ENCODE measurements at regions not wholly inside any gene's neighbourhood (a gene's known extent, or its start where the extent isn't known, plus 50 kb on each side); places are given as distances from the start of the nearest gene placed in this dataset.

GRCh38 chr11:71311176-71311925, 59.0 kb upstream of the SHANK2 start:
- no peak overlapping the region for H3K4me3 ChIP-seq (replicated peaks; ENCODE audit: insufficient read depth, low read length)
- DNase-seq (ENCODE audit: low read depth in 1 of 2, low spot score in 1 of 2): no peak
- H3K27me3 ChIP-seq (ENCODE audit: insufficient read depth, poor library complexity, severe bottlenecking): no peaks in the 10 kb centered on the region

DNA sequence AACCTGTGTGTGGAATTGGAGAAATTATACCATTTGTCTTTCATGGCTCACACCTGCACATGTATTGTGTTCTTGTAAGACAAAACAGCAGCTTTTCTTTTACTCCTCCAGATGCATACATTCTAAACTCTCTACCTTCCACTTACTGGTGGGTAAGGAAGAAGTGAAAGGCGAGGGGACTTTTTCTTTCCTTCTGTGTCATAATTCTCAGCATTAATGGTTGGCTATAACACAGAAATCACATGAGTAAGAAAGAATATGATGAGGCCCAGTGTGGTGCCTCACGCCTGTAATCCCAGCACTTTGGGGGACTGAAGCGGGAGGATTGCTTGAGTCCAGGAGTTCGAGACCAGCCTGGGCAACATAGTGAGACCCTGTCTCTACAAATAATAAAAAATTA, 57.8 kb upstream of the SHANK2 start:
- Histone ChIP-seq H3K27ac (replicated peaks) (no peak overlapping the region), H3K4me3 (replicated peaks; ENCODE audit: insufficient read depth, low read length) (no peak overlapping the region), H3K27me3 (ENCODE audit: insufficient read depth, poor library complexity, severe bottlenecking) (no peaks in the 10 kb centered on the region)
- no peak for DNase-seq (ENCODE audit: low read depth in 1 of 2, low spot score in 1 of 2)
- no peak for TF ChIP-seq POLR2AphosphoS5 (IDR thresholded peaks at IDR 0.05; ENCODE audit: low read depth)
- TF ChIP-seq REST (IDR thresholded peaks at IDR 0.05; ENCODE audit: insufficient replicate concordance, low read depth): no peak
- TF ChIP-seq SPI1 (IDR thresholded peaks at IDR 0.05; ENCODE audit: borderline replicate concordance, low read depth): no peak
- no peak for TF ChIP-seq GABPA (IDR thresholded peaks at IDR 0.05; ENCODE audit: low read depth)
- TF ChIP-seq, protein P1, sequence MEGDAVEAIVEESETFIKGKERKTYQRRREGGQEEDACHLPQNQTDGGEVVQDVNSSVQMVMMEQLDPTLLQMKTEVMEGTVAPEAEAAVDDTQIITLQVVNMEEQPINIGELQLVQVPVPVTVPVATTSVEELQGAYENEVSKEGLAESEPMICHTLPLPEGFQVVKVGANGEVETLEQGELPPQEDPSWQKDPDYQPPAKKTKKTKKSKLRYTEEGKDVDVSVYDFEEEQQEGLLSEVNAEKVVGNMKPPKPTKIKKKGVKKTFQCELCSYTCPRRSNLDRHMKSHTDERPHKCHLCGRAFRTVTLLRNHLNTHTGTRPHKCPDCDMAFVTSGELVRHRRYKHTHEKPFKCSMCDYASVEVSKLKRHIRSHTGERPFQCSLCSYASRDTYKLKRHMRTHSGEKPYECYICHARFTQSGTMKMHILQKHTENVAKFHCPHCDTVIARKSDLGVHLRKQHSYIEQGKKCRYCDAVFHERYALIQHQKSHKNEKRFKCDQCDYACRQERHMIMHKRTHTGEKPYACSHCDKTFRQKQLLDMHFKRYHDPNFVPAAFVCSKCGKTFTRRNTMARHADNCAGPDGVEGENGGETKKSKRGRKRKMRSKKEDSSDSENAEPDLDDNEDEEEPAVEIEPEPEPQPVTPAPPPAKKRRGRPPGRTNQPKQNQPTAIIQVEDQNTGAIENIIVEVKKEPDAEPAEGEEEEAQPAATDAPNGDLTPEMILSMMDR (IDR thresholded peaks at IDR 0.05; ENCODE audit: insufficient read depth, low read length): no peak

More at GRCh38 chr11:71311176-71311925, 59.0 kb upstream of the SHANK2 start:
- H3K27ac ChIP-seq (replicated peaks): no peak overlapping the region
- no peak for TF ChIP-seq REST (IDR thresholded peaks at IDR 0.05; ENCODE audit: insufficient replicate concordance, low read depth)
- TF ChIP-seq, protein P1 (IDR thresholded peaks at IDR 0.05; ENCODE audit: insufficient read depth, low read length): no peak
- TF ChIP-seq SPI1 (IDR thresholded peaks at IDR 0.05; ENCODE audit: borderline replicate concordance, low read depth): no peak
- TF ChIP-seq POLR2AphosphoS5 (IDR thresholded peaks at IDR 0.05; ENCODE audit: low read depth): no peak
- TF ChIP-seq GABPA (IDR thresholded peaks at IDR 0.05; ENCODE audit: low read depth): no peak

DNA sequence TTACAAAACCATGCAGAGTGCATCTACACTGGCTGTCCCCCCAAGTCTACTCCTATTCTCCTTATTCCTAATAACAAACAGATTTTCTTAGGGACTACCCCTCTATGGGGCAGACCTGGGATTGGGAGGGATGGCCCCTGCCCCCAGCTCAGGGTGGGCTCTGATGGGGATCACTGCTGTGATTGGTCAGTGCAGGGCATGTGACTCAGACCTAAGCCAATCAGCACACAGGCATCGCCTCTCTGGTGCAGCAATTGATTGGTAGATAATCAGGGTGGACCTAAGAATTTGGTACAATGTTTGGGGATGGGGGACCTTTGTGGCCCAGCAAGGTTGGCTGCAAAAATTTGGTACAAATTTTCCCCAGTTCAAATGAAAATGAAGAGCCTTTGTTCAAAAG, 57.2 kb upstream of the SHANK2 start:
- Histone ChIP-seq H3K4me3 (replicated peaks; ENCODE audit: insufficient read depth, low read length) (no peak overlapping the region), H3K27ac (replicated peaks) (no peak overlapping the region), H3K27me3 (ENCODE audit: insufficient read depth, poor library complexity, severe bottlenecking) (no peaks in the 10 kb centered on the region)
- no peak for DNase-seq (ENCODE audit: low read depth in 1 of 2, low spot score in 1 of 2)
- TF ChIP-seq GABPA (IDR thresholded peaks at IDR 0.05; ENCODE audit: low read depth) (no peak), SPI1 (IDR thresholded peaks at IDR 0.05; ENCODE audit: borderline replicate concordance, low read depth) (no peak), POLR2AphosphoS5 (IDR thresholded peaks at IDR 0.05; ENCODE audit: low read depth) (no peak), REST (IDR thresholded peaks at IDR 0.05; ENCODE audit: insufficient replicate concordance, low read depth) (no peak)
- TF ChIP-seq, protein P1 (IDR thresholded peaks at IDR 0.05; ENCODE audit: insufficient read depth, low read length): no peak

Measured in HL-60 (cell line).